ENCODE measurements at regions not wholly inside any gene's neighbourhood (a gene's known extent, or its start where the extent isn't known, plus 50 kb on each side); places are given as distances from the start of the nearest gene placed in this dataset.
A peak's percentile ranks its signal among the peaks of the same experiment; 100 is the strongest.

GRCh38 chr10:62560201-62560819, 186.1 kb downstream of the ZNF365 start:
- peak overlapping the region; percentile 2 for H2AFZ ChIP-seq
- TF ChIP-seq CTCF (IDR thresholded peaks at IDR 0.05): no peak
- H3K4me3 ChIP-seq (ENCODE audit: low read depth, low read length): no peak overlapping the region
- H3K9me3 ChIP-seq (ENCODE audit: control insufficient read depth, low read length): no peaks in the 10 kb centered on the region
- H3K27me3 ChIP-seq (ENCODE audit: control insufficient read depth, insufficient read depth, low read length): no peaks in the 10 kb centered on the region
- H3K79me2 ChIP-seq: no peaks in the 10 kb centered on the region
- H3K27ac ChIP-seq: no peak overlapping the region
- no peak overlapping the region for H3K9ac ChIP-seq
- H3K36me3 ChIP-seq (ENCODE audit: control insufficient read depth, insufficient read depth, low read length): no peaks in the 10 kb centered on the region
- peak overlapping the region; percentile 19 for H3K4me2 ChIP-seq (ENCODE audit: low read length)
- H3K4me1 ChIP-seq: peaks cover 3% of the 10 kb centered on the region

DNA sequence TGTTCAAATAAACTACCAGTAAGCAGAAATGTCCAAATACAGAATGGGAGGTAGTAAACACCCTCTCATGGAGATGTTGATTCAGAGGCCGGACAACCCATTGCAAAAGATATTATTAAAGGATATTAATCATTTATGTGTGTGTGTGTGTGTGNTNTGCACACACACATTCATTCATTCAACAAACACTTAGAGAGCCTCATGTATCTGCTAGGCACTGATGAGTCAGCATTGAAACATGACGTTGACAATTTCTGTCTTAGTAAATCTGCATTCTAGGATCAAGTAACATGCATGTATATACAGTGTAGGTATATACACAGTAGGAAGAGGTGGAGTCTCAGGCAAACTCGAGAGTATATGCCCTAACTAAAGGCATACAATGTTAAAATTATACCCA, 187.0 kb downstream of the ZNF365 start:
- Histone ChIP-seq H3K9me3 (ENCODE audit: control insufficient read depth, low read length) (no peaks in the 10 kb centered on the region), H3K9ac (no peak overlapping the region), H2AFZ (no peak overlapping the region), H3K4me3 (ENCODE audit: low read depth, low read length) (no peak overlapping the region), H3K4me1 (peaks cover 3% of the 10 kb centered on the region), H3K27me3 (ENCODE audit: control insufficient read depth, insufficient read depth, low read length) (no peaks in the 10 kb centered on the region), H3K27ac (no peak overlapping the region), H3K36me3 (ENCODE audit: control insufficient read depth, insufficient read depth, low read length) (no peaks in the 10 kb centered on the region), H3K4me2 (ENCODE audit: low read length) (no peak overlapping the region), H3K79me2 (no peaks in the 10 kb centered on the region)
- TF ChIP-seq CTCF (IDR thresholded peaks at IDR 0.05): no peak

- Histone ChIP-seq H3K9ac (no peak overlapping the region), H3K4me2 (ENCODE audit: low read length) (no peak overlapping the region), H3K4me1 (peaks cover 3% of the 10 kb centered on the region), H3K36me3 (ENCODE audit: control insufficient read depth, insufficient read depth, low read length) (no peaks in the 10 kb centered on the region), H3K27me3 (ENCODE audit: control insufficient read depth, insufficient read depth, low read length) (no peaks in the 10 kb centered on the region), H2AFZ (no peak overlapping the region), H3K4me3 (ENCODE audit: low read depth, low read length) (no peak overlapping the region), H3K9me3 (ENCODE audit: control insufficient read depth, low read length) (no peaks in the 10 kb centered on the region), H3K79me2 (no peaks in the 10 kb centered on the region), H3K27ac (no peak overlapping the region)
- TF ChIP-seq CTCF (IDR thresholded peaks at IDR 0.05): no peak
Observed at GRCh38 chr10:62562101-62562500, 187.9 kb downstream of the ZNF365 start.

- H2AFZ ChIP-seq: no peak overlapping the region
- H3K36me3 ChIP-seq (ENCODE audit: control insufficient read depth, insufficient read depth, low read length): no peaks in the 10 kb centered on the region
- no peaks in the 10 kb centered on the region for H3K79me2 ChIP-seq
- H3K27ac ChIP-seq: no peak overlapping the region
- no peak overlapping the region for H3K4me3 ChIP-seq (ENCODE audit: low read depth, low read length)
- no peaks in the 10 kb centered on the region for H3K9me3 ChIP-seq (ENCODE audit: control insufficient read depth, low read length)
- TF ChIP-seq CTCF (IDR thresholded peaks at IDR 0.05): no peak
- peaks cover 3% of the 10 kb centered on the region for H3K4me1 ChIP-seq
- no peak overlapping the region for H3K9ac ChIP-seq
- H3K4me2 ChIP-seq (ENCODE audit: low read length): no peak overlapping the region
- H3K27me3 ChIP-seq (ENCODE audit: control insufficient read depth, insufficient read depth, low read length): no peaks in the 10 kb centered on the region
Observed at GRCh38 chr10:62562795-62563194, 188.6 kb downstream of the ZNF365 start.

GRCh38 chr10:62573929-62574328, 199.8 kb downstream of the ZNF365 start:
- Histone ChIP-seq H3K79me2 (no peaks in the 10 kb centered on the region), H2AFZ (no peak overlapping the region), H3K4me2 (ENCODE audit: low read length) (no peak overlapping the region), H3K9ac (no peak overlapping the region), H3K4me3 (ENCODE audit: low read depth, low read length) (no peak overlapping the region), H3K4me1 (no peaks in the 10 kb centered on the region), H3K27ac (no peak overlapping the region), H3K9me3 (ENCODE audit: control insufficient read depth, low read length) (no peaks in the 10 kb centered on the region), H3K36me3 (ENCODE audit: control insufficient read depth, insufficient read depth, low read length) (no peaks in the 10 kb centered on the region), H3K27me3 (ENCODE audit: control insufficient read depth, insufficient read depth, low read length) (no peaks in the 10 kb centered on the region)
- no peak for TF ChIP-seq CTCF (IDR thresholded peaks at IDR 0.05)
